DMS114 treated with DMSO at 0.1 percent for 48 hours (cell line): ENCODE measurements at regions not wholly inside any gene's neighbourhood (a gene's known extent, or its start where the extent isn't known, plus 50 kb on each side); places are given as distances from the start of the nearest gene placed in this dataset.

Experiments
- DNase-seq: peaks from one replicate; lab custom pipeline; 2025; ENCODE audit not compliant: unreplicated experiment; lab: John Stamatoyannopoulos, UW

- no peak for DNase-seq
These were observed 436.7 kb upstream of the ZNF507 start for GRCh38 chr19:31908496-31909225.

- DNase-seq, result no peak
These were observed 435.2 kb upstream of the ZNF507 start for GRCh38 chr19:31910224-31910623.

DNA sequence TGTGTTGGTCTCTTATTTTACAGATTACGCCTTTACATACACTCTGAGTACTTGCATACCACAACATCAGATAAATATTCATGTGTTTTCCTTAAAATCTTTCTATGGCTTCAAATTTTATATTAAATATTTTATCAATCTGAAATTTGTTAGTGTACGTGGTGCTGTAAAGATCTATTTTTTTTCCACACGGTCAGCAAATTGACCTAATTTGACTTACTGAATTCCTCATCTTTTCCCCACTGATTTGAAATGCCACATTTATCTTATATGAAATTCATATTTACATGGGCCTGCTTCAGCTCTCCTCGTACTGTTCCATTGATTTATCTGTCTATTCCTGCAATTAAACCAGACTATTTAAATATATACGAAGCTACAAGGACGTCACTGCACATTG lies 433.8 kb upstream of the ZNF507 start:
- no peak for DNase-seq

DNA sequence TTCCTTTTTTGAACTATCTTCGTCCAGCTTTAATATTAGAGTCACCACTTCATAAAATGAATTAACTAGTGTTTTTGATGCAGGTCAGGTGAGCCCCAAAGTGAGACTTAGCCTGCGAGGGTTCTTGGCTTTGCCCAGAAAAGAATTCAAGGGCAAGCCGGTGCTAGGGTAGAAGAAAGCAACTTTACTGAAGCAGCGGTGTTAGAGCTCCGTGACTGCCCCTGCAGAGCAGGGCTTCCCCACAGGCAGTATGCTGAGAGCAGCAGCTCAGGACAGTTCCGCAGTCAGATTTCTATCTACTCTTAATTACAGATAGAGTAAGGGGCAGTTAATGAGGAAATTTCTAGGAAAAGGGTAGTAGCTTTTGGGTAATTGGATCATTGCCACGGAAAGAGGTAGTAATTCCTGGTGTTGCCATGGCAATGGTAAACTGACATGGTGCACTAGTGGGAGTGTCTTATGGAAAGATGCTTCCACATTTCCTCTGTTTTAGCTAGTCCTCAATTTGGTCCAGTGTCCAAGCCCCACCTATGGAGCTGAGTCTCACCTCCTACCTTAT lies 432.2 kb upstream of the ZNF507 start:
- DNase-seq, result no peak

DNA sequence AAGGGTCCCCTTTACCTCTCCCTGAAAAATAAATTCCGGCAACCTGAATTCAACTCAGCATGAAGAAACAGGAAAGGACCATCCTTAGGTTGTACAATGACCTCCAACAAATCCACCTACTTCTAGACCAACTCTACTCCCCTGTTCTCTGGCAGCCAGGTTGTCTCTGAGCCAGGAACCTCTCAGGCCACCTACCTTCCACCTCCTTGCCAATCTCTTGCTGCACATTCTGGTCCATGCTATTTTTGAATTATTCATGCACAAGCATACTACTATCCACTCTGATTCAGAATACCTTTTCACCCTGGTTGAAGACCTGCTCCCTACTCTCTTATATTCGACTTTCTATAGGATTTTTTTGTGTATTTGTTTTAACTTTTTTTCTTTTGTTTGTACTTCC lies 415.0 kb upstream of the ZNF507 start:
- no peak for DNase-seq

DNA sequence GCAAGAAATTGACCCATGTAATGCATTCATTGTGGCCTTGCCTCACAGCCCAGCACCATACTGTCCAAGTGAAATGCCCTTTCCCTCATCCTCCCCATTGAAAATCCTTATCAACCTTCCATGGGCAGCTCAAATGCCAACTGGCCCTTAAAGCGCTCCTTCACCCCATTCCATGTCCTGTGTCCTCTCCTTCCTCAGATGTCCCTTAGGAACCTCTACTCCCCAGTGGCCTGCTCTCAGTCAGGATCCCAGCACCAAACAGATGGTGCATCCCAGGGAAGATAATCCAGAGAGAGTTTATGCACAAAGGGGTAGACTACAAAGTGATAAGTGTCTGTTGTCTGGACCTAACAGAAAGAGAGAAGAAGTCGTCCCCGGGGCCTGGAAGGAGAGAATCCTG lies 407.4 kb upstream of the ZNF507 start:
- no peak for DNase-seq

- DNase-seq, result no peak
These were observed 406.7 kb upstream of the ZNF507 start for GRCh38 chr19:31938675-31939074.

DNA sequence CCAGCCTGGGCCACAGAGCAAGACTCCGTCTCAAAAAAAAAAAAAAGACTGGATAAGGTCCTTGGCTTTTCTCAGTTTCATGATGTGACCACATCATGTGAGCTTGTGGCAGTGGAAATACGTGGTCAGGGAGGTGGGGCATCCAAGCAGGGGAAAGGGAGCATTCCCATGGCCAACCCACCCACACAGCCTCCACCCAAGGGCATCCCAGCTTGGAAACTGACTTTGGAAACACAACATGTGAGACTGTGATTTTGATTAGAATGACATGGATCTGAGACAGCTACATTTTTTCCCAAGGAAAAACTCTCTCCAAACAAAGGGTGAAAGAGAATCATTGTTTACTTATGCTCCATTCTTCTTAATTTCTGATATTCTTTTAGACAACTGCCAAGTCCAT lies 405.0 kb upstream of the ZNF507 start:
- no peak for DNase-seq

DNA sequence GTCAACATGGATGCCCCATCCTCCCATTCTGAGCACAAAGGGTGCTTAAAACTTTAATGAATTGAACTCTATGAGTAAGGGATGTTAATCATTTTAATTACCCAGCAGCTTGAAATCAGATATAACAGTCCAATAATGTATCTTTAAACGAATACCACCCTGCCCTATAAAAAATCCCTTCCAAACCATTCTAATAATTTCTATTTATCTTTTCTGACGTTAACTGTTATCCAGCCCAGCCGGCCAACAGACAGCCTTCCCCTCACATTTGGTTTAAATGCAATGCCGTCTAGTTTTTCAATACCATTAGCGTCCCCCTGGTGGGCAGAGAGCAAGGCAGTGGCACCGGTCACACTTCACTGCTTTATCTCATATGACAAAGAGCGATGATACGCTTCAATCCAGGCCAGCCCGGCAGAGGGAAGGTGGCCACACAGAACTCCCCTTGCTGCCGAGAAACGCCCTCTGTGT lies 402.2 kb upstream of the ZNF507 start:
- no peak for DNase-seq

GRCh38 chr19:31943778-31944177 lies 401.6 kb upstream of the ZNF507 start:
- no peak for DNase-seq

DNA sequence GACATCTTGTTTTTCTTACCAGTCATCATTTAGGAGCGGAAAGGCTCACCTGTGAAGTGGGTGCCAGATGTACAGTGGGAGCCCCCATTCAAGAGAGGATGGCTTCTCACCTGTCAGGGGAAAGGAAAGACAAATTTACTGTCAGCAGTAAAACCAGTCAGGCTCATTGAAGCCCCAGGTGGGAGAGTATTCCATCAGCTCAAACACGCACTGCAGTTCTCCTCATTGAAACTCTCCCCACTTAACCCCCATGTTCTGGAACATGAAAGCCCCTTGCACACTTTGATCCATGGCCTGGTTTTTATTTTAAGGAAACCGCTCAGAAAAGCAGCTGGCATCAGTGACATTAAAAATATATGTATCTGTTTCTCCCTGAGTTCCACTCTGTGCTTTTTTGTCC lies 401.1 kb upstream of the ZNF507 start:
- no peak for DNase-seq

DNA sequence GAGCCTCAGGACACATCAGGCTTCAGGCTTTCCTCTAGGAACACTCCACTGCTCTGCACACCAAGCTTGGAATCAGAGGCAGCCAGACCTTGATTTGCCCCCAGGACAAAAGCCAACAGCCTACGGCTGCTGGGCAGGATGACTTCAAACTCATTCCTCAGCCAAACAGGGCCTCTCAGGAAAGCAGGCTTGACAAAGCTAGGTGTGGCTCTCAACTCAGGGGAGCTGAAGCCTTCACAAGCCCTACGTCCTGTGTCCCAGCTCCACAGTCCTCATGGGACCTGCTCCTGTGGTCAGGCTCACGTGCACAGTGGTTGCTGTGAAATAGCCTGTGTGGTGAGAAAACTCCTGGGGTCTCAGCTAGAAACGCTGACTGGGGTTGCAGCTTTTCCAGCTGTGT lies 398.9 kb upstream of the ZNF507 start:
- DNase-seq, result no peak

GRCh38 chr19:31947436-31948115 lies 397.8 kb upstream of the ZNF507 start:
- no peak for DNase-seq

- DNase-seq, result no peak
These were observed 392.7 kb upstream of the ZNF507 start for GRCh38 chr19:31952693-31953092.

- no peak for DNase-seq
These were observed 390.3 kb upstream of the ZNF507 start for GRCh38 chr19:31955061-31955460.

- no peak for DNase-seq
These were observed 389.5 kb upstream of the ZNF507 start for GRCh38 chr19:31955884-31956283.

- DNase-seq, result no peak
These were observed 388.5 kb upstream of the ZNF507 start for GRCh38 chr19:31956771-31957392.

- no peak for DNase-seq
These were observed 387.7 kb upstream of the ZNF507 start for GRCh38 chr19:31957711-31958110.

DNA sequence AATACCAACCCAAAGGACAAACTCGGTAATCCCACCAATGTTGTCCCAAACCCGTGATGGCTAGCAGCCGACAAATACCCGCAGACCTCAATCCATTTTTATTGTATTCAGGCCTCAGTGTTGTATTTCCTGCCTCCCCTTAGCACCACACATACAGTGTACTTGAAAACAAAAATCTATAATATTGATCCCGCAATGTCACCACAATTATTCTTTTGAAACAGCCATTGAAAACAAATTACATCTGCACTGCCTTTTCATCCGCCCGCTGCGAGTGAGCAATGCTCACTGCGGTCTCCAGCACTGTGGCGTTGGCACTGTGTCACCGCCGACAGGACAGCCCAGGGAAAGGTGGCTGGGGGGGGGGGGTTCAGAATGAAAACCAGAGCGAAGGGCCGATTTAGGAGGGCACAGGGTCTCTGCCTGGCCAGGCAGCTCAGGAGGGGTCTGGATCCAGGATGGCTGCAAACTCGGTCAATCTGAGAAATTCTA lies 385.8 kb upstream of the ZNF507 start:
- DNase-seq, result no peak

- DNase-seq, result no peak
These were observed 384.9 kb upstream of the ZNF507 start for GRCh38 chr19:31960474-31960873.

DNA sequence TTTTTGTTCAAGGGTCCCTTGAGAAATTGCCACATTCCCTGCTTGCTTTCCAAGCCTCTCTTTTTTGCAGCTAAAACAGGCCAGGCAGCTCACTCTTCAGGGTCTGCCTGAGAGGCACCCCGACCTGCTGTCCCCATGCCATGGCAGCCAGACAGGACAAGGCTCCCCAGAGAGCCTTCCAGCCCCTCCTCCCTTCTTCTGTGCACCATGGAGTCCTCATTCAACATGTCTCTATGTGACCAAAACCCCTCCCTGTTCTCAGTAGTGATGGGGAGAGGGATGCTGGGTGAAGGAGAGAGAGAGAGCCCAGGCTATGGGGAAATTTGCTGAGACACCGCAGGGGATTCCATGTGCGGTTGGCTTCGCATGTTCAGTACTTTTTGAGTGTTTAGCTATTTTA lies 384.2 kb upstream of the ZNF507 start:
- no peak for DNase-seq

DNA sequence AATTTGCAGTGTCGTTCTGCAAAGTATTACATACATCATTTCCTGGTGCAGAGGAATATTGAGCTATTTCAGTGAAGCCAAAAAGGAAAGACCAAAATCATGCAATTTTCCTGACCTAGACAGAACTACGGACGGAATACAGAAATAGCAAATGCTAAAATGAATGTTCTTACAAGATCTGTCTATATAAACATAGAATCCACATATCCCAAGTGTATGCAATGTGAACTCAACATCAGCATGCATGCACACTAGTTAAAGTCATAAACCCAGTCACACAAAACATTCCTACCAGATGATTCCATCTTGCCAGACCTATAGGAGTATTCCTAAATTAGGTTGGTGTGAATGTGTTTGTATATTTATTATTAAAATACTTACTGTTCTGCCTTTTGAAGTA lies 383.7 kb upstream of the ZNF507 start:
- no peak for DNase-seq
